HG03354 (cell line): ENCODE measurements at regions not wholly inside any gene's neighbourhood (a gene's known extent, or its start where the extent isn't known, plus 50 kb on each side); places are given as distances from the start of the nearest gene placed in this dataset.
"Not testable (repeated sequence)": the region's sequence is repeated elsewhere in the genome, so short reads cannot be mapped to it uniquely, and the experiment has no call there.

Experiments
- ATAC-seq: cut with Tn5 transposase; IDR thresholded peaks from one replicate; pipeline ENCODE4 v1.9.1; 2021; ENCODE audit warnings: mild to moderate bottlenecking; ENCODE audit not compliant: unreplicated experiment, poor library complexity, severe bottlenecking

GRCh38 chr13:83182845-83183244 lies 699.4 kb downstream of the SLITRK1 start:
- no peak for ATAC-seq

- ATAC-seq = no peak
Observed at GRCh38 chr13:83178008-83178407, 704.3 kb downstream of the SLITRK1 start.

DNA sequence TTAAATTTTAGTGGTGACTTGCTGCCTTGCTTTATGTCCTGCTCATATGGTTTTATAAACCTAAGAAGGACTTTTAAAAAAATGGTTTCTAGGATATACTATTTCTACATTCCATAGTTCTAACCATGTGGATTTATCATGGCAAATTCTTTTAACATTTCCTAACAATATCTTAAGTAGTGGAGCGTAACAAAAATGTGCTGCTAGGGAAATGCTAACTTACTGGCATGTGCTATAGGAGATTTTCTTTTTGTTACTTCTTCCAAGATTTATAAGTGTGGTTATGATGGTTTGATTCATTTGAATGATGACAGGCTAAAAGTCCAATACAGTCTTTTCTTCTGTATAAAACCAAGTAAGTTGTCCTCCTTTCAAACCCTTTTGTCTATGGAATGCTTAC lies 713.7 kb downstream of the SLITRK1 start:
- ATAC-seq = no peak

- no peak for ATAC-seq
Observed at GRCh38 chr13:83167203-83167602, 715.1 kb downstream of the SLITRK1 start.

DNA sequence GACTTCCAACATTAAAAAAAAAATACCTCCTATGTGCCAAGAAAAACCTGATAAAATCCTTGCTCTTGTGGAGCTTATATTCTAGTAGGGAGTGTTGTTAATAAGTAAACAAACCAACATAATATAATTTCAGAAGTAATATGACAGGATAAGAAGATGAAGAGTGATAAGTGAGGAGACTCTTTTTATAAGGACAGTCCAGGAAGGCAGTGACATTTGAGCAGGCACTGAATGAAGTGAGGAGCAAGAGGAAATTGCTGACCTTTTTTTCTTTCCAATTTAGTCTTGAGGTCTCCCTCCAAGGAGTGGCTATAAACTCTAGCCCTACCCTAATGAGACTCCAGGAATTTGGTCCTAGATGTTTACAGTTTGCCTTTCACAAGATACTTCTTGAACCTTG lies 715.7 kb downstream of the SLITRK1 start:
- ATAC-seq = no peak

GRCh38 chr13:83162493-83162892 lies 719.8 kb downstream of the SLITRK1 start:
- no peak for ATAC-seq

DNA sequence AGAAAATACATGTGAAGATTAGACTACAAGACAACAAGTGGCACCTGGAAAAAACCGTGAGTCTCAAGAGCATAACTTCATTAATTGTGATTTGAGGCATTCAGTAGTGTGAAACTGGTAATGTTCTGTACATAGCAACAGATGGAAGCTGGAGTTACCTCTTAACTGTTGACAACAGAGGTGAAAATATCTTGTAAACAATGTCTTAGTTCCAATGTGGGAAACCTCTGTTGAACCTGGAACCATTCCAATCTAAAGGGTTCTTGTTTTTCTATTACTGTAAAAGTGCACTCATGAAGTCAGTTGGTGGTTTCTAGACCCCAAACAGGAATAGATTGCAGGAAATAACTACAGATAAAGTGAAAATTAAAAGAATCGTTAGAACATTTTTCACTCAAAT lies 728.4 kb downstream of the SLITRK1 start:
- no peak for ATAC-seq

GRCh38 chr13:83151308-83151660 lies 731.0 kb downstream of the SLITRK1 start:
- no peak for ATAC-seq

- ATAC-seq = no peak
Observed at GRCh38 chr13:83150616-83151307, 731.5 kb downstream of the SLITRK1 start.

DNA sequence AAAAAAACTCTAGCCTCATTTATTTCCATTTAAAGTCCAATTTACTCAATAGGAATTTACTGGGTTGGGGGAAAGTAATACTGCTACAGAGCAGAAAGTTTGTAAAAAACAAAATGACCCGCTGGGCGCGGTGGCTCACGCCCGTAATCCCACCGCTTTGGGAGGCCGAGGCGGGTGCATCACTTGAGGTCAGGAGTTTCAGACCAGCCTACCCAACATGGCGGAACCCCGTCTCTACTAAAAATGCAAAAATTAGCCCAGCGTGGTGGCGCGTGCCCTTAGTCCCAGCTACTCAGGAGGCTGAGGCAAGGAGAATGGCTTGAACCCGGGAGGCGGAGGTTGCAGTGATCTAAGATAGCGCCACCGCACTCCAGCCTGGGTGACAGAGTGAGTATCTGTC lies 745.6 kb downstream of the SLITRK1 start:
- ATAC-seq = no peak

DNA sequence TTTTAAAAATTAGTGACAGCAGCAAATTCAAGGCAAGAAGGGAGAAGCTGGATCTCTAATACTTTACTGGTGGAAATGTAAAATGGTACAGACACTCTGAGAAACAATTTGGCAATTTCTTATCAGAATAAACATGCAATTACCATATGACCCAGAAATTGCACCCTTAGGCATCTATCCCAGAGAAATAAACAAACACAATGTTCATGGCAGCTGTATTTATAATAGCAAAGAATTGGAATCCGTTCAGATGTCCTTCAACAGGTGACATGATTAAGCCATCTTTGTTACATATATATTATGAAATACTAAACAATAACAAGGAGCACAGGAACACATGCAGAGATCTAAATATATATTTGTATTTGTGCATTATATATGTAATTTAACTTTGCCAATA lies 756.5 kb downstream of the SLITRK1 start:
- ATAC-seq = no peak

DNA sequence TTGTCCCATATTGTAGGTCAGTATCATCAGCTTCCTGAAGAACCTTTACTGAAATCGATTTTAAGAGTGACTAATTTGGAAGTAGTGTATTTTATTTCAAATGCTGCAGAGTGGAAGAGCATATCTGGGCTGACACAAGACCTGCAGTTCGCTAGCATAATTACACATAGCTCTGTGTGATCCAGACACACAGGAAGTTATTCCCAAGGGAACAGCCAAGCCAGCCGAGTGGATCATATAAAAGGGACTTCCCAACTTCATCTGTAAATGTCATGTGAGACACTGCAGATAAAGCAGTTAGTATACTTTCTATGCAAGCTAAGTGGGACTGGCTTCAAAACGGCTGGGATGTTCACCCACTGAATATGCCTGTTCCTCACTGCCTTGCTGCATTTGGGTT lies 760.4 kb downstream of the SLITRK1 start:
- ATAC-seq = no peak

GRCh38 chr13:83117046-83117445 lies 765.2 kb downstream of the SLITRK1 start:
- no peak for ATAC-seq

DNA sequence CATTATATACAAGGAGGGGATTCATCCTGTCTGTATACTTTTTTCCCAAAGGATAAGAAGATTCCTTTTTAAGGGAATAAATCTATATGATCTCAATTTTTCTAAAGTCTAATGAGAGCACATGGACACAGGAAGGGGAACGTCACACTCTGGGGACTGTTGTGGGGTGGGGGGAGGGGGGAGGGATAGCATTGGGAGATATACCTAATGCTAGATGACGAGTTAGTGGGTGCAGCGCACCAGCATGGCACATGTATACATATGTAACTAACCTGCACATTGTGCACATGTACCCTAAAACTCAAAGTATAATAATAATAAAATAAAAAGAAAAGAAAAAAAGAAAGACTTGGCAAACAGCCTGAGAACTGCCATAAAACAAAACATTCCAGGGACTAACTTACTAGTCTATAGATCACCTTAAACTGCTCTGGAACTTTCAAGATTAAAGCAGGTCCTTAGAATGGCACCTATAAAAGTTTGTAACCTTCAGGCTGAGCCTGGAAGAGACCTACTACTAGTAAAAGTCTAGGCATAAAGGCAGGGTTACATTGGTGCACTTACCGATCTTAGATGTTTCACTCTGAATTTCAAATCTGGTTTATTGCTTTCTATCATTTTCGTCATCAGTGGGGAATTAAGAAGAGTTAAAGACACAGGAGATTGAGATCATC lies 780.6 kb downstream of the SLITRK1 start:
- ATAC-seq = not testable (repeated sequence)

- ATAC-seq = no peak
Observed at GRCh38 chr13:83100237-83100636, 782.0 kb downstream of the SLITRK1 start.

DNA sequence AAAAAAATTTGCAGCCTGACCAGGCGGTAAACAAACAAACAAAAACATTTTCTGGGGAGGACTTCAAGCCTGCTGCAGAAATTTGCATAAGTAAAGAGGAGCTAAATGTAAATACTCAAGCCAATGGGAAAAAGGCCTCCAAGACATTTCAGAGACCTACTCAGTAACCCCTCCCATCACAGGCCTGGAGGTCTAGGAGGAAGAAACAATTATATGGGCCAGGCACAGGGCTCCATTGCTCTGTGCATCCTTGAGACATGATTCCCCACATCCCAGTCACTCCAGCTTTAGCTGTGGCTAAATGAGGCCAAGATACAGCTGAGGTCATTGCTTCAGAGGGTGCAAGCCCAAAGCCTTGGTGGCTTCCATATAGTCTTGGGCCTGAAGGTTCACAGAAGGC lies 793.4 kb downstream of the SLITRK1 start:
- ATAC-seq = no peak

DNA sequence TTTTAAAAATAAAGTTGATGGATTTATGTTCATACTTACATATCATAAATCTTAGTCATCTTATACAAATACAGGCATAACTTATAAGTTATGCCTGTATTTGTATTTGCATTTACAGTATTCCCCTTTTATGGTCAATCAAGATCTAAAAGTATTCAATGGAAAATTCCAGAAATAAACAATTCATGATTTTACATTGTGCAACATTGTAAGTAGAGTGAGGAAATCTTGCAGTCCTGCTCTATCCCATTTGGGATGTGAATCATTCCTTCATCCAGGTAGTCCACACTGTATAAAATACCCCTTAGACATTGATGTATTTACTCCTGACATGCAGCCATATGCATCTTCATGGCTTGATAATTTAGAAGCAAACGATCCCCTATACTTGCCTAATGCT lies 795.3 kb downstream of the SLITRK1 start:
- ATAC-seq = no peak

DNA sequence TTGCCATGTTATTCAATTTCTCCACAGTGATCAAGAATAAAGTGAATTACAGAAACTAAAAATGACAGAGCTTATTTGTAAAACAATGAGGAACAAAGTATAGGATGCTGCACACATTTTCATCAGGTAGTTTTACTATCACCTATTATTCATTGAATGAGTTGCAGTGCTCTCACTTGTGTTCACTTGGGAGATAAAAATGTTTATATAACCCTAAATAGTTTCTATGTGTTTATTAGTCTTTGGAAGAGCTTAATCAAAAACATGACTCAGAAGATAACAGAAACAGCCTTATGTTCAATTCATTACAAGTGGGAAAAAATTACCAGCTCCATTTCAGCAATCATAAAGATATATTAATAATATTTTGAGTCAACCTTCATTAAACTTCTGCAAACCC lies 796.2 kb downstream of the SLITRK1 start:
- no peak for ATAC-seq

GRCh38 chr13:83085186-83085900 lies 796.9 kb downstream of the SLITRK1 start:
- no peak for ATAC-seq

DNA sequence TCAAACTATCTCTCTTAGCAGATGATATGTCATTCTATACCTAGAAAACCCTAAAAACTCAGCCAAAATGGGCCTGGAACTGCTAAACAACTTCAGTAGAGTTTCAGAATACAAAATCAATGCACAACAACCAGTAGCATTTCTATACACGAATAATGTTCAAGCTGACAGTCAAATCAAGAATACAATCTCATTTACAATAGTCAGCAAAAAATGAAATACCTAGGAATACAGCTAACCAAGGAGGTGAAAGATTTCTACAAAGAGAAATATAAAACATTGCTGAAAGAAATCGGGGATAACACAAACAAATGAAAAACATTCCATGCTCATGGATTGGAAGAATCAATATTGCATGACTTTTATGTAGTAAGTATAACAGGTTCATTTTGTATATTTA lies 804.8 kb downstream of the SLITRK1 start:
- no peak for ATAC-seq

- ATAC-seq = not testable (repeated sequence)
Observed at GRCh38 chr13:83073930-83074329, 808.3 kb downstream of the SLITRK1 start.
